Astrocyte (in vitro differentiated cells and primary cell): ENCODE measurements at regions not wholly inside any gene's neighbourhood (a gene's known extent, or its start where the extent isn't known, plus 50 kb on each side); places are given as distances from the start of the nearest gene placed in this dataset.

ENCODE experiments used
- CTCF ChIP-seq: IDR thresholded peaks from 2 replicates; pipeline ENCODE4 v1.5.1; 2011; ENCODE audit warnings: low read depth, mild to moderate bottlenecking, inconsistent platforms, low read length, moderate library complexity; ENCODE audit not compliant: insufficient read depth
- EZH2 ChIP-seq: IDR thresholded peaks from 2 replicates; pipeline ENCODE4 v1.6.1; 2012; ENCODE audit warnings: mild to moderate bottlenecking, low read length, inconsistent platforms; ENCODE audit not compliant: insufficient read depth

DNA sequence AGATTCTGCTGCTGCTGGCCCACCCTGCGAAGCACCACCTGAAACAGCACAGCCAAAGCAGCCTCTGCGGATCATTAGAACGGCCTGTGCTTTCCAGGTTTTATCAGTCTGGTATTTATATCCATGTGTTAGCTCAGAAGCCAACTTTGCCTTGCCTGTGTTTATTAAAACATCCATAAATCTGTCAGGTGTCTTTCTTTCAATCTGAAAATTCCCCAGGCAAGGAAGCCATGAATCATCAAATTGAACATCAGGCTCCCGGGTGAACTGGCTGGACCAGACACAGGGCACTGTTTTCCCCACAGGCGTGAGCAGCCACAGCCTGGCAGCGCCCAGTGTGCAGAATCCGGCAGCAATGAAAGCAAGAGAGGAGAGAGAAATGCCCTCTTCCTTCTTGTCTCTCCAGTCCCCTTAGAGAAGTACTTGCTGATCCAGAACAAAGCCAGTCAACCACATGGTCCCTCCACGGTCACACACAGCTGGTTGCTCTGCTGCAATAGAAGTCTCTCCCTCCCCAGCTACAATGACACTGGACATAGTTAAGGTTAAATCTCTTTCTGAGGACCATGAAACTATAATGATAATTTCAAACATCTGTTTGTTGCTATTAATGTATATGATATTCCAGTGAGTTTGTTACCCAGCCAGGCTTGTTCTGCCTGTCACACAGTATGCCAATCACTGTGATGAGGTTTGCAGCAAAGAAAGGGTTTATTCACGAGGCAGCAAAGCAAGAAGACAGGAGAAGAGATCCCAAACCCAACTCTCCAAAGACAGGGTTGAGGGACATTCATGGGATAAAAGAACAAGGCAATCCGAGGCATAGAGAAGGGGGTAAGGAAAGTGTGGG is 212.1 kb upstream of the FMN2 start:
- TF ChIP-seq CTCF (no peak), EZH2 (no peak)
